ENCODE measurements at regions not wholly inside any gene's neighbourhood (a gene's known extent, or its start where the extent isn't known, plus 50 kb on each side); places are given as distances from the start of the nearest gene placed in this dataset.

DNA sequence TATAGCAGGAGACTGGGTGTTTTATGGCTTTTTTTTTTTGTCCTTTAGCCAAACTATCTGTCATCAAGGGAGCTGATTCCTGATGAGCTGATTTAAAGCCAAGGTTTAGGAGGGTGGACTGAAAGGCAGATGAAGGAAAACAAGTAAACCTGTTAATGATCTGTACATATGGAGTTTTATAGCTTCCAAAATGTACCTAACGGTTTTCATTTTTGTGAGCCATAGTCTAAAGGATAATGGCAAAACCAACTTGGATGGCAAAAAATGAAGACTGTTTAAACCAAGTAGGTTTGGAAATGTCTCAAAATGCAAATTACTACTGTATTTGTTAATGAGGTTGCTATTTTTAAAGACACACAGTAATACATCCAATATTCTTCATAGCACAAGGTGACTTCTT, 281.5 kb downstream of the YTHDC2 start:
- no peak for DNase-seq

DNA sequence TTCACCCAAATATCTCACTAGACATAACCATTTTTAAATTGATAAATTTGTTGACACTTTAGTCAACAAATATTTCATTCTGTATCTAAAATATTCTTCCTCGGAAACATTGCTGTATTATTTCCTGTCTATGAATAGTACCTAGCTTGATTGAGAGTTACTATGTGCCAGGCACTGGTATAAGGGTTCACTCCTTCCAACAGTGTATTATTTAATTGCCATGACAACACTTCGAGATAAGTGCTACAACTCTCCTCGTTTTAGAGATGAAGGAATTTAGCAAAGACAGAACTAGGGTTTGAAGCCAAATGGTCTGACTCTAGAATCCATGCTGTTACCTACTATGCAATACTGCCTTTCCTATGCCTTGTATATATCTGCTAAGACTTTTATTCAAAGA, 287.2 kb downstream of the YTHDC2 start:
- no peak for DNase-seq

DNA sequence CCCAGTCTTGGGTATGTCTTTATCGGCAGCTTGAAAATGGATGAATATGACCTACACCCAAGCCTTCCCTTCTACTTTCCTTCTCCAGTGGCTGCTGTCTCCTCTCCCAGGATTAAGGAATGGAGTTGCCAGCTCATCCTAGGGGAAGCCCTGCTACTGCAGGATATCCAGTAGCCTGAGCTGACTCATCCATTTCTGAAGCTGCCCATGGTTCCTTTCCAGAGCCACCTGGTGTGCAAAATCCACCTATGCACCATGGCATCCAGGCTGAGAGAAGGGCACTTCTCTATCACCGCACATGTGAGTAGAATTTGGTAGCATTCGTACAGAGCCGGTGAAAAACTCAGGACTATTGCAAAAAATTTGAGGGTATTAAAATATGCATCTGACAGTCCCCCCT, 290.8 kb downstream of the YTHDC2 start:
- no peak for DNase-seq

DNA sequence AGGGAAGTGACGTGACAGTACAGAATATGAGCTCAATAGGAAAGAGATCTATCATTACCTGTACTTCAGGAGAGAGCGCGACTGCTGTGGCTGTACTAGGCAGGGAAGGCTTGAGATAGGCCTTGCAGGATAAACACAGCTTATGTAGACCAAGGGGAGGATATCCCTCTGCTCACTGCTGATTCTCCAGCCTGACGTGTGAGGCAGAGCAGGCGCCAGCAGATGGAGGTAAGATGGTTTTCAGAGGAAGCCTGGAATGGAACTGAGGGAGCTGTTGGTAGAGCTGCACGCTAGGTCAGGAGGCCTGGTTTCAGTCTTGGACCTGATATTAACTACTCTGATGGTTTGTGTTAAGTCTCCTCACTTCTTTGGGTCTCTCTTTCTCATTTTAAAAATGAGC, 291.4 kb downstream of the YTHDC2 start:
- DNase-seq: no peak

DNA sequence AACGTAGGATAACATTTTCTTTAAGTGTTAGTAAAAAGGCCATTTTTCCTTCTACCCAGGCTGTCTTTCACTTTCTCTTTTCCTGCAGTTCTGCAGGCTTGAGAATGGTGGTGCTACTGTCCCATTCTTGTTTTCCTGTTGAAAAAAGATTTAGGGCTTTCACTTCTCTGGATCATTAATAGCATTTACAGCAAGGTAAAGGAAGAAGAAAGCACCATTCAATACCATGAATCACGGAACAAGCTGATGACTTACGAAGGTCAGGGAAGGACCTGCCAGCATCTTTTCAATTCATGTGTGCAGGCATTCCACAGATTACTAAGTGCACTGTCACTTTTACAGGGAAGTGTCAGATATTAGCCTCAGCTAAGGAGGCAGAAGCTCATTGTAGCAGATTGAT, 292.8 kb downstream of the YTHDC2 start:
- DNase-seq: peak in 2 of 56 donors; percentile 8 to 44

DNA sequence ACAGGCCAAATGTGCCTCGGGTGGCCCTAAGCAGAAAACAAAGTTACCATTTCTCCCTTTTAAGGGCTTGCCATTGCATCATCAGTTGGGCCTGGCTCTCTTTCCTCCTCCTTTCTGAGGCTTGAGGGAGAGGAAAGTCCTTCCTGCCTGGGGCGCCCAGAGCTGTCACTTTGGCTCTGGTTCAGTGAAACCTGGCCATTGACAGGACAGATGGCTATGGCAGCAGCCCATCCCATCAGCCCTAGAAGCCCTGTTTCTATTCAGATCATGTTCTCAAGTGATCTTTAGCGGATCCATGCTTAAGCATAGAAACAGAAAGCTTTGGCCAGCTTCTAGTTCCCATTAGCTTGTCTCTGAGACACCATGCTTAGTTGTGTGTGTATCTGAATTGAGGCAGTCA, 293.4 kb downstream of the YTHDC2 start:
- peak in 12 of 56 donors; percentile 0 to 20 (median 2) for DNase-seq

DNA sequence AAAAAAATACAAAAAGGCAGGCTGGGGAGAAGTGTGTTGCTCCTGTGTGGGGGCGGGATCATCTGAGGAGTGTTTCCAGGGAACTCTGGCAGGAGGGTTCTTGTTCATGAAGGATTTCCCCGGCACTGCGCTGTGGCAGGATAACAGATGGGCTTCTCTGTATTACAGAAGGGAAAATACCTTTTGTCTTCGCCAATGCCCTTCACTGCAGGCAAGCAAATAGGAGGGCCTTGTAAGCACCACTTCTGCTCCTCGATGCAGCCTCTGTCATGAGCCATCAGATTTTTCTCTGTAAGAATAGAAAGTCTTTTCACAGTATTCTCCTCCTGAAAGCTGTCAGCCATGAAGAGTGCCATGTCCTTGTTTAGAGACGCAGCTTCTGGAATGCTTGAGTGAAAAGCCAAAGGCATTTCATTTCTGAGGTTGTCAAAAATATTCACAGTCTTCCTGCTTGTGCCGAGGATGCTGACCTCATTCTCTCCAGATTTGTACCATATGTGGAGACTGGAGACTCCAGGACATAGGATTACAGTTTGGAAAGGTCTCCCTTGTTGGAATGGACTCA, 294.0 kb downstream of the YTHDC2 start:
- peak in 32 of 56 donors; percentile 2 to 49 (median 8) for DNase-seq

DNA sequence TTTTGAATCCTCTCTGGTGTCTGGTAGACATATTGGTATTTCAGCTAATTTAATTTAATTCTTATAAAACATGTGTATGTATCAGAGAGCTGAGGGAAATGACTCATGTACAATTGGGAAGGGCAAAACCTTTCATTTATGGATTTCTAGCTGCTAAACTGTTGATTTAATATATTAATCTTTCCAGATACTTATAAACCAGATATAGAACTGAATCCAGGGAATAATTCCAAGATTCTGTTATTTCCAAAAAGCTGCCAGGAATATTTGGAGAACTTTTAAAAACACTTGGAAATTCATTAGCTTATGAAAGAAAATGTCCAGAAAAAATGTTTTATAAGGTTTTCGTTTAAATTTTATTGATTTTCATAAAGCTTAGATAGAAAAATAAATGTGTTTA, 295.5 kb downstream of the YTHDC2 start:
- DNase-seq: no peak

DNA sequence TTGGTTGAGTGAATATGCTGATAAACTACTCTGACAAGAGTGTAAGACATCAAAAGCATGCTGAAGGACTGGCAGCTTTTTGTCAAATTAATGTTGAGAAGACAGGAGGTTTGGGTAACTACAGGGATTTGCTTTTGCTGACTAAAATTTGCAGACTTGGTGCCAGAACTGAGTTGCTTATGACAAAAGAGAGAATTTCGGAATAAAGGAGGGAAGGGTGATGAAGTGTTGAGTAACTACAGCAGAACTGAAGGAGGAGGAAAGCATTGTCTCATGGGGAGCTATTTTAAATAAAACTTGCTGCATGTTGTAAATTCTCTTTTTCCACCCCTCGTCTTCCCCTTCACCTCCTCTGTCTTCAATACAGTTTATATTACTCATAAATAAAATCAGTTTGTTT, 296.1 kb downstream of the YTHDC2 start:
- DNase-seq: no peak

DNA sequence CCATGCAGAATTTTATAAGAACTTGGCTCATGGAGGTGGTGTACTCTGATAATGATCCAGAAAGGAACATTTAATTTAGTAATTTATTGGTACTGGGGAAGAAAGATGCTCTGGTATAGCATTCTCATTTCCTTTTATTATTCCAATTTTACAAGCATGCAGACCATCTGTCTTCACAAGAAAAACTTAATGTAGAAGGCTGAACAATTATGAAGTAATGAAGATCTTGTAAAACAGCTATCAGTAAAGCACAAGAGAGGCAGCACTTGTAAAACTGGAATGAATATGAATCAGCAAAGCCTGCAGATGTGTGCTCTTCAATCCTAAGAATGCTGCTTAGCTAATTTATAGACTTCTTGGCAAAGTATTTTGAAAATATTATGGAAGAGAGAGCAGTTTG, 300.0 kb downstream of the YTHDC2 start:
- no peak for DNase-seq

DNA sequence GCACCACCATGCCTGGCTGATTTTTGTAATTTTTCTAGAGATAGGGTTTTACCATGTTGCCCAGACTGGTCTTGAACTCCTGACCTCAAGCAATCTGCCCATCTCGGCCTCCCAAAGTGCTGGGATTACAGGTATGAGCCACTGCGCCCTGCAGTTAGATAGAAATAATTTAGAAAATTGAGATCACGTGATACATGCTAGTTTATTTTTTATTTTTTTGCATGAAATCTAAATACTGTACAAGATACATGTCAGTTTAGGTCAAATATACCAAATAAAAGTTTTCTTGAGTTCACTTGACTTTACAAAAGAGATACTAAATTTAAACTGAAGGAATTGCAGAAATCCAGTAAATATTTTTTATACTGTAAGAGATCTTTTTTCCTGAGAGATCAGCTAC, 304.2 kb downstream of the YTHDC2 start:
- DNase-seq: no peak

DNA sequence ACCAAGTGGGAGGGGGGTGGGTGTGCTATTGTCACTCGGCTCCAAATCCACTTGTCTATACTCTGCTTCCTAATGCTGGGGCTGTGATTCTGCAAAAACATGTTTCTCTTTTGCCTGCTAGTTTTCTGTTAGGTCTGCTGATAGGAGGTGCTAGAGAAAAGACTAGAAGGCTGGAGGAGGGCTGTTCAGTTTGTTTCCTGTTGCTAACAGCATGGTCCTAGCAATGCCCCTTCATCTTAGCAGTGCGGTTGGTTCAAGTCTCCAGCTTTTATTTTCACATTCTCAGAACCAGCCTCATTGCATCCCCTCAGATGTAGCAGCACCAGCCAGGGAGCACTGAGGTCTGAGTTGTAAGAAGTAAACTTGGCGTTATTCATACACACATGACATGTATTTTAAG, 310.2 kb downstream of the YTHDC2 start:
- DNase-seq: no peak

DNA sequence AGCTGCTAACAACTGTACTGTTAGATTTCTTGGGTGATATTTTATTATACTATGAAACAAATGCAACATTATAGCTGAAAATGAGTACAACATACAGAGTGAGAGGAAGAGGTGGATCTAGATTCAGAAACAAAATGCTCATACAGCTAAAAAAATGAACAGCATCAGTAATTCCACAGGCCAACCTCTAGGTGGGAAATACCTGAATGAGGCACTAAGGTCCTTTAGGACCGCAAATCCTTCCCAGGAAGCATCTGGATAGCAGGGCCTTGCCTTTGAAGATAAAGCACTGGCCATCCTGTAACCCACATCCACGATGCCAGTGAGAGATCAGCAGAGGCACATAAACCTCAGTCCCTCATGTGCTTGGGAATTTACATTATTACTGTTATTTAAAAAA, 310.8 kb downstream of the YTHDC2 start:
- no peak for DNase-seq

DNA sequence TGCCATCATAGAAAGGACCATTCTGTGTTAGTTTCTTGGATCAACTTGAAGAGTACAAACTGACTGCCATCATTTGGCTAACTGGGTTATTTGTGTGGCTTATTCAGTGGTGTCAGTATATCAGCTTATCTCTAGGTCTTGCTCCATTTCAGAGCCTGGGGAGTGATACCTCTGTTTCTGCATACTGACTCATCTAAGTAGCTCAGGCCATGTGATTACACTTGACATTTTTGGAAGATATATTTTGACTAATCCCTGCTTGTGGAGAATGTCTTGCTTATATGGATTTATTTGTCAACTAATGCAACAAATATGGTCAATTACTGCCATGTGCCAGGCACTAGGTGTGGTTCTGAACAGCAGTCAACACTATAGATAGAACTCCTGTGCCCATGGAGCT, 311.7 kb downstream of the YTHDC2 start:
- DNase-seq: no peak

DNA sequence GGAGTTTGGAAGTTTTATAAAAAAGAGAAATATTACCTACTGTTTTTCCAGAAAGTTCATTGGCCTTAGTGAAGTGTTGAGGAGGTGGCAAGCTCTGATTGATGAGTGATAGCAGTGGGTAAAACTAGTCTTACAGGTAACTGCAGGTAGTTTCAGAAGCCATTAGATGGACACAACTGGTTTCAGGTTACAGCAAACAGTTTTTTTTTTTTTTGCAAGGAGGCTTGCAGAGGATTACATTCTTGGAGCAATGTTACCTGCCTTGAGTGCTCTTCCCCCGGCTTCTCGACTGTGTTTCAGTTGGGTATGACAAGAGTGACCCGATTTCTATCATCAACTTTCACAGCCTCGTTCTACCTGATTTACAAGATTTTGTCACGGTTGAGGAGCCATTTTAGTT, 333.4 kb downstream of the YTHDC2 start:
- DNase-seq: no peak

DNA sequence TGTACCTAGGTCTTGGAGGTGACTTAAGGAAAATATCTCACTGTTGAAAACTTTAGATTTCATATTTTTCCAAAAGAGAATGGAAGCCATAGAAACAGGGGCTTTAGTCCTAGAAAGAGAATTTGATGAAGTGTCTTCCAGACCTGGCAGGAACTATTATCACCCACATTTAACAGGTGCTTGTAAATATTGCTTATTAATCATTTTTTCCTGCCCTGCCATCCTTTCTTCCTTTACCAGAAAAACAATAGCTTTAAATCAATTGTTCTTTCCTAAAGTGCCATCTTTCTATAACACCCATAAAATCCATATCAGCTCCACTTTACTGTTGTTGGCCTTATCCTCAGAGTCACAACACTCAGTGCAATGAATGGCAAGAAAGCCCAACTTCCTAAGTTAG, 350.9 kb downstream of the YTHDC2 start:
- no peak for DNase-seq

DNA sequence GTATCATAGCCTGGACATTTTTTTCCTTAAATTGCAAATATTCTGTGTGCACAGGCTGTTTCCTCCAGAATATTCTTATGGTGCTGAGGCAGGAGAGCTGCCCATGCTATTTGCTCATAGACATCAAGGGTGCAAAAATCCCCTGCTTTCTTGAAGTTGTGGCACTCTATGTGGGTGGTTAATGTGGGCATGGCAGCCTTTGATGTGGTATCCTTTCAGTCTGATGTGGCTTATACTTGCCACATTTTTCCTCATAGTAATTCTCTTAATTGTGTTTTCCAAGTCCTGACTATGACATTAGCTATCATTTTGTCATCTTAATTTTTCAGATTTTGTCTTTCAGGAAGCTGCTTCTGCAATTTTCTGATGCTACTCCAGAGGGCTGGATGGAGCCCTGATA, 353.3 kb downstream of the YTHDC2 start:
- DNase-seq: no peak

DNA sequence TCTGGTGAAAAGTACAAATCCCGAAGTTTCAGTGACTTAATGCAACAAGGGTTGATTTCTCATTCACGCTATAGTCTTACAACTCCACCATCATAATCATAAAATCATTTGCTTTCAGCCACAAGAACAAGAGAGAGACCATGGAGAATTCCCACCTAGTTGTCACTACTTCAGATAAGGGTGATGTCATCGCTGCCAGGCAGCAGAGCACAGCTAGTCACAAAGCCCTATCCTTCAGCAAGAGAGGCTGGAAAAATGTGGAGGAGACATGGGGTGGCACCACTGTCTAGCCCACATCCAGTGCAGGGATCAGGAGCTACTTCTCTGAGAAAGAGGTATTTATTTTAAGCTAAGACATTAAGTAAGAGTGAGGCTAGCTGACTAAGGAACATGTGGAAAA, 356.1 kb downstream of the YTHDC2 start:
- DNase-seq: no peak

DNA sequence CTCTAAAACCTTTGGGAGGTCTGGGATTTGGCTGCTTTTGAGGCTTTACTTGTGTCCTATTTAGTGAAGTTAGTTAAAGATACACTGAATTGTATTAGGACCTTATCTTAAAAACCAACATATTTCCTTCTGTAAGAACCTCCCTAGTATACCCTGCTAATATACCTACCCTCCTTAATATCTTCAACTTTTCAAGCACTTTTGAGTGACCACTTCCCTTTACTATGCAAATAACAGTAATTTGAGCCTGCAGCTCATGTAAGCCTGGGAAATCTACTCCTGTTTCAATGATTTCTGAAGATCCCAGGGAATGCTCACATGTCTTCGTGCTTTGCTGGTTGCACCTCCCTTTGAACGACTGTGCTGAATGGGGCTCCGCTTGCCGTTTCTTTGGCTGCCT, 358.5 kb downstream of the YTHDC2 start:
- DNase-seq: no peak

DNA sequence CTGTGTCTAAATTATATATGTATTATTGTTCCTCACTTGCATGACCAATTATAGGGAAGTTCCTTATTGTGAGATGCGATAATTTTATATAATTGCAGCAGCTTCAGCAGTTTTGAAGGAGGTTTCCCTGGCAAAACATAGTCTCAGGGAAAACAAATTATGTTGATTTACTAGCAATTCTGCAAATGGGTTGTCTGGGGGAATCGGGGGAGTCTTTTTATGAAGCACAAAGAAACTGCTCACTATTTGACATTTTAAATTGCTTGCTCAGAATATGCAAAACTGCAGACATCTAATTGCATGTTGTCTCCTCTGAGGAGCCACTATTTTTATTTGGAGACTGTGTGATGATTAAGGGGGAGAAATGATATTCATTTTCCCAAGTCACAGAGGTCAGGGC, 361.6 kb downstream of the YTHDC2 start:
- no peak for DNase-seq

DNA sequence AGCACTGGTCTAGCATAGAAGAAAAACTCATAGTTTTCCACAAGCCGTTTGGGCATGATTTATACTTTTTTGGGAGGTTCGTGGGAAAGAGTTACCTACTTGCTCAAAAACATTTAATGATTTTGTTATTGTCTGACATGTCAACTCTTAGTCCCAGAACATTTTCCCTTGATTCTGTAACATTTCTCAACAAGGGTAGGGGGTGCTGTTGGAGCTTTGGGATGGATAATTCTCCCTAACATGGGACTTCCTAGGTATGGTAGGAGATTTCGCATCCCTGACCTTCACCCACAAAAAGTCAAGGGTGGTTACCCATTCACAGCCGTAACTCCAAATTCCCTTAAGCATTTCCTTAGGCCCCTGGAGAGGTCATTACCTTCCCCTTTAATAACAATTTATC, 378.0 kb downstream of the YTHDC2 start:
- DNase-seq: no peak

DNA sequence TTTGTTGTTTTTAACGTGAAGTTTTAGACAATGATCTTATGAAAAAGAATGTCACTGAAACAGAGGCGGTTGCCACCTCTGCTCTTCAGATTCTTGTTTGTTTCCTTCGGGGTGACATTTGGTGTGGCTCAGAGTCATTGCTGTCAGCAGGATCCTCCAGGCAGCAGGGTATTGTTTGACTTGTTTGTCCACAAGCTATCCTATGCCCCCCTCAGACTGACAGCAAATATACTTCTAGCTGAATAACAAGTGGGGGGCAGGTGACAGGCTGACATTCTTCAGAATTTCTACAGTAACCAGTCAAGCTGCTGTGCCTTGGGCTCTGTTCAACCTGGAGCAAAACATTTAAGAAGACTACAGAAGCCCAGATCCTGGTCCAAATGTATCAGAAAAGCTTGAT, 383.3 kb downstream of the YTHDC2 start:
- no peak for DNase-seq

DNA sequence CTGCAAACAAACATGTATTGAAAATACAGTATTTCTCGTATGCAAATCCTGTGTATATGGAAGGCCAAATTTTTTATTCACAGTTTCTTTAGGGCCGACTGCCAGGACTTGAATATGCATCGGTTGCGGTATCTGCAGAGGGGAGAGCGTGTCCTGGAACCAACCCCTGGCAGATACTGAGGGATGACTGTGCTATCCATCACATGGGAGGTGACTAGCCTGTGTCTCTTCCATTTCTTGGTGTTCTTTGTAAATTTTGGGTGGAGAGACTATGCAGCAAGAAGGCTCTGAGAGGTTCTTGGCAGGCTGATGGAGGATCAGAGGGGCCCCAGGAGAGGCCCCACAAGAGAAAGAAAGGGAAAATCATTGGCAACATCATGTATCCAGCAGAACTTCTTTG, 384.3 kb downstream of the YTHDC2 start:
- DNase-seq: no peak

DNA sequence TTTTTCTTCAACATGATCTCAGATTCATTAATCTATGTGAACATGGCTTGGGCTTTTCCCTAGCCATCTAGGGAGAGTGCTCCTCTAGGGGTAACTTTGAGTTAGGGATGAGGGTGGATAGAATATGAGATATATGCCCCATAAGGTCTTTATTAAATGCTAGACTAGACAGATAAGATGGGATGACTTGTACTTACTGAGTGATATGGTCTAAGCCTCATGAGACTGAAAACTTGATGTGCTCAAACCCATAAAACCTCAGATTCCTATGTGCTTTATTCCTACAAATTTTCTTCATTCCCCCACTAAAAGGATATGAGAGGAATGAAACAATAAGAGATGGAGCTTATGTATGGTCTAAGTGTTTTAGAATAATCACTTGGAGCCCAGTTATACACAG, 386.6 kb downstream of the YTHDC2 start:
- DNase-seq: no peak

DNA sequence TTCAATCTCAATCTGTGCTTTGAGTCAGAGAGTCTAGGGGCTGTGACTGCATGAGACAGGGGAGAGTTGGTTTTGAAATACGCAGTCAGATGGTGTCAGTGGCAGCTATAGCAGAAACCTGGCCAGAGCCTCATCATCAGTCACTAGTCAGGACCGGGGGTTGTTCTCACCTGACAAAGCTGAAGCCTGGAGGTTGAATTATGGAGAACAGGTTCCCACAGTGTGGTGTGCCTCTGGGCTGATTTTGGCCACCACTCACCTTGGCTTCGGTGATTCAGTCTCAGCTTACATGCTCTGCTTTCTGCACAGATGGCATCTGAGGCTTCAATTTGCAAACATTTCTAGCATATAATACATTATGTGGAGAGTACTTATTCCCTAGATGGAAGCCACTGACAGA, 387.3 kb downstream of the YTHDC2 start:
- no peak for DNase-seq
